ENCODE measurements at regions not wholly inside any gene's neighbourhood (a gene's known extent, or its start where the extent isn't known, plus 50 kb on each side); places are given as distances from the start of the nearest gene placed in this dataset.

GRCh38 chr6:44034391-44034861, 92.8 kb downstream of the MRPL14 start (continued):
- TF ChIP-seq, protein P1, sequence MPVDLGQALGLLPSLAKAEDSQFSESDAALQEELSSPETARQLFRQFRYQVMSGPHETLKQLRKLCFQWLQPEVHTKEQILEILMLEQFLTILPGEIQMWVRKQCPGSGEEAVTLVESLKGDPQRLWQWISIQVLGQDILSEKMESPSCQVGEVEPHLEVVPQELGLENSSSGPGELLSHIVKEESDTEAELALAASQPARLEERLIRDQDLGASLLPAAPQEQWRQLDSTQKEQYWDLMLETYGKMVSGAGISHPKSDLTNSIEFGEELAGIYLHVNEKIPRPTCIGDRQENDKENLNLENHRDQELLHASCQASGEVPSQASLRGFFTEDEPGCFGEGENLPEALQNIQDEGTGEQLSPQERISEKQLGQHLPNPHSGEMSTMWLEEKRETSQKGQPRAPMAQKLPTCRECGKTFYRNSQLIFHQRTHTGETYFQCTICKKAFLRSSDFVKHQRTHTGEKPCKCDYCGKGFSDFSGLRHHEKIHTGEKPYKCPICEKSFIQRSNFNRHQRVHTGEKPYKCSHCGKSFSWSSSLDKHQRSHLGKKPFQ (CRISPR knock-in tag; IDR thresholded peaks at IDR 0.05; ENCODE audit: insufficient replicate concordance): no peak
- TF ChIP-seq GLI4 (CRISPR knock-in tag; IDR thresholded peaks at IDR 0.05; ENCODE audit: borderline replicate concordance) (no peak), ADNP (CRISPR knock-in tag; IDR thresholded peaks at IDR 0.05) (no peak), SALL1 (CRISPR knock-in tag; IDR thresholded peaks at IDR 0.05) (peak; percentile 17; the same call in 1 of the 2 replicates), RARA (CRISPR knock-in tag; IDR thresholded peaks at IDR 0.05) (peak; percentile 9; the same call in 1 of the 2 replicates), CTCF (CRISPR knock-in tag; IDR thresholded peaks at IDR 0.05) (no peak), CBFB (CRISPR knock-in tag; IDR thresholded peaks at IDR 0.05) (no peak), MEIS1 (CRISPR knock-in tag; IDR thresholded peaks at IDR 0.05; ENCODE audit: borderline replicate concordance) (0 out of 2 replicates have a peak, but pooled peaks have one; percentile 17), RXRB (CRISPR knock-in tag; IDR thresholded peaks at IDR 0.05; ENCODE audit: borderline replicate concordance) (peak; percentile 5; the same call in 1 of the 2 replicates), ZNF160 (CRISPR knock-in tag; IDR thresholded peaks at IDR 0.05) (no peak), GATAD1 (CRISPR knock-in tag; IDR thresholded peaks at IDR 0.05) (no peak), ZNF781 (CRISPR knock-in tag; IDR thresholded peaks at IDR 0.05; ENCODE audit: borderline replicate concordance, not compliant biosample characterization) (no peak), ZMYM3 (CRISPR knock-in tag; IDR thresholded peaks at IDR 0.05) (0 out of 2 replicates have a peak, but pooled peaks have one; percentile 17), IRF9 (CRISPR knock-in tag; IDR thresholded peaks at IDR 0.05; ENCODE audit: borderline replicate concordance) (no peak)
- TF ChIP-seq, protein P2, sequence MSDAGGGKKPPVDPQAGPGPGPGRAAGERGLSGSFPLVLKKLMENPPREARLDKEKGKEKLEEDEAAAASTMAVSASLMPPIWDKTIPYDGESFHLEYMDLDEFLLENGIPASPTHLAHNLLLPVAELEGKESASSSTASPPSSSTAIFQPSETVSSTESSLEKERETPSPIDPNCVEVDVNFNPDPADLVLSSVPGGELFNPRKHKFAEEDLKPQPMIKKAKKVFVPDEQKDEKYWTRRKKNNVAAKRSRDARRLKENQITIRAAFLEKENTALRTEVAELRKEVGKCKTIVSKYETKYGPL (CRISPR knock-in tag; IDR thresholded peaks at IDR 0.05): no peak
- TF ChIP-seq, protein P3, sequence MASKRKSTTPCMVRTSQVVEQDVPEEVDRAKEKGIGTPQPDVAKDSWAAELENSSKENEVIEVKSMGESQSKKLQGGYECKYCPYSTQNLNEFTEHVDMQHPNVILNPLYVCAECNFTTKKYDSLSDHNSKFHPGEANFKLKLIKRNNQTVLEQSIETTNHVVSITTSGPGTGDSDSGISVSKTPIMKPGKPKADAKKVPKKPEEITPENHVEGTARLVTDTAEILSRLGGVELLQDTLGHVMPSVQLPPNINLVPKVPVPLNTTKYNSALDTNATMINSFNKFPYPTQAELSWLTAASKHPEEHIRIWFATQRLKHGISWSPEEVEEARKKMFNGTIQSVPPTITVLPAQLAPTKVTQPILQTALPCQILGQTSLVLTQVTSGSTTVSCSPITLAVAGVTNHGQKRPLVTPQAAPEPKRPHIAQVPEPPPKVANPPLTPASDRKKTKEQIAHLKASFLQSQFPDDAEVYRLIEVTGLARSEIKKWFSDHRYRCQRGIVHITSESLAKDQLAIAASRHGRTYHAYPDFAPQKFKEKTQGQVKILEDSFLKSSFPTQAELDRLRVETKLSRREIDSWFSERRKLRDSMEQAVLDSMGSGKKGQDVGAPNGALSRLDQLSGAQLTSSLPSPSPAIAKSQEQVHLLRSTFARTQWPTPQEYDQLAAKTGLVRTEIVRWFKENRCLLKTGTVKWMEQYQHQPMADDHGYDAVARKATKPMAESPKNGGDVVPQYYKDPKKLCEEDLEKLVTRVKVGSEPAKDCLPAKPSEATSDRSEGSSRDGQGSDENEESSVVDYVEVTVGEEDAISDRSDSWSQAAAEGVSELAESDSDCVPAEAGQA (IDR thresholded peaks at IDR 0.05; ENCODE audit: low read depth): no peak
- TF ChIP-seq, protein P3 (CRISPR knock-in tag; IDR thresholded peaks at IDR 0.05; ENCODE audit: borderline replicate concordance): no peak
- TF ChIP-seq, protein P4, sequence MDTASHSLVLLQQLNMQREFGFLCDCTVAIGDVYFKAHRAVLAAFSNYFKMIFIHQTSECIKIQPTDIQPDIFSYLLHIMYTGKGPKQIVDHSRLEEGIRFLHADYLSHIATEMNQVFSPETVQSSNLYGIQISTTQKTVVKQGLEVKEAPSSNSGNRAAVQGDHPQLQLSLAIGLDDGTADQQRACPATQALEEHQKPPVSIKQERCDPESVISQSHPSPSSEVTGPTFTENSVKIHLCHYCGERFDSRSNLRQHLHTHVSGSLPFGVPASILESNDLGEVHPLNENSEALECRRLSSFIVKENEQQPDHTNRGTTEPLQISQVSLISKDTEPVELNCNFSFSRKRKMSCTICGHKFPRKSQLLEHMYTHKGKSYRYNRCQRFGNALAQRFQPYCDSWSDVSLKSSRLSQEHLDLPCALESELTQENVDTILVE (CRISPR knock-in tag; IDR thresholded peaks at IDR 0.05): no peak
